Progenitor cell of endocrine pancreas (in vitro differentiated cells): ENCODE measurements at regions not wholly inside any gene's neighbourhood (a gene's known extent, or its start where the extent isn't known, plus 50 kb on each side); places are given as distances from the start of the nearest gene placed in this dataset.

Experiments
- DNase-seq: peaks from one replicate; pipeline ENCODE4 v3.0.0; 2021; ENCODE audit warnings: low spot score; ENCODE audit not compliant: unreplicated experiment
- H3K27ac Mint-ChIP-seq: 2 replicates; pipeline ENCODE4 v1.8.0; 2021; ENCODE audit warnings: mild to moderate bottlenecking, moderate library complexity, mixed read lengths
- H3K27me3 Mint-ChIP-seq: 2 replicates; pipeline ENCODE4 v1.8.0; 2021; ENCODE audit warnings: mixed read lengths
- H3K36me3 Mint-ChIP-seq: 2 replicates; pipeline ENCODE4 v1.8.0; 2022; ENCODE audit warnings: mixed read lengths; ENCODE audit not compliant: insufficient read depth
- H3K4me1 Mint-ChIP-seq: 2 replicates; pipeline ENCODE4 v1.8.0; 2021; ENCODE audit warnings: low read depth, mixed read lengths
- H3K4me3 Mint-ChIP-seq: 2 replicates; pipeline ENCODE4 v1.8.0; 2021; ENCODE audit warnings: low read depth, mild to moderate bottlenecking, moderate library complexity, mixed read lengths
- H3K9me3 Mint-ChIP-seq: 2 replicates; pipeline ENCODE4 v1.8.0; 2021; ENCODE audit warnings: low read depth, mixed read lengths
- CTCF ChIP-seq: fragments of 200-600 bp; sonication (generic); IDR thresholded peaks from one replicate; pipeline ENCODE4 v1.5.0; 2021; ENCODE audit warnings: antibody characterized with exemption, mild to moderate bottlenecking; ENCODE audit not compliant: unreplicated experiment

- Mint-ChIP-seq H3K27me3 (no peaks in the 10 kb centered on the region), H3K4me1 (peaks cover 5% of the 10 kb centered on the region), H3K4me3 (no peak overlapping the region), H3K9me3 (no peaks in the 10 kb centered on the region), H3K27ac (no peak overlapping the region), H3K36me3 (no peaks in the 10 kb centered on the region)
- no peak for TF ChIP-seq CTCF
- no peak for DNase-seq
Observed at GRCh38 chr3:28711293-28711692, 362.7 kb upstream of the AZI2 start.

GRCh38 chr3:28716939-28717338, 368.3 kb upstream of the AZI2 start:
- no peaks in the 10 kb centered on the region for H3K27me3 Mint-ChIP-seq
- no peaks in the 10 kb centered on the region for H3K9me3 Mint-ChIP-seq
- H3K27ac Mint-ChIP-seq = no peak overlapping the region
- H3K4me1 Mint-ChIP-seq = no peaks in the 10 kb centered on the region
- no peak overlapping the region for H3K4me3 Mint-ChIP-seq
- no peak for TF ChIP-seq CTCF
- DNase-seq = no peak
- no peaks in the 10 kb centered on the region for H3K36me3 Mint-ChIP-seq

- Mint-ChIP-seq H3K27me3 (no peaks in the 10 kb centered on the region), H3K9me3 (no peaks in the 10 kb centered on the region), H3K4me1 (no peaks in the 10 kb centered on the region), H3K4me3 (no peak overlapping the region), H3K36me3 (no peaks in the 10 kb centered on the region), H3K27ac (no peak overlapping the region)
- TF ChIP-seq CTCF = no peak
- DNase-seq = no peak
Observed at GRCh38 chr3:28718074-28718849, 369.6 kb upstream of the AZI2 start.

- Mint-ChIP-seq H3K4me3 (no peak overlapping the region), H3K4me1 (no peaks in the 10 kb centered on the region), H3K27me3 (no peaks in the 10 kb centered on the region), H3K36me3 (no peaks in the 10 kb centered on the region), H3K27ac (no peak overlapping the region), H3K9me3 (no peaks in the 10 kb centered on the region)
- DNase-seq = peak; percentile 22
- TF ChIP-seq CTCF = peak; percentile 68
Observed at GRCh38 chr3:28726840-28727239, 378.2 kb upstream of the AZI2 start.

GRCh38 chr3:28727307-28727706, 378.7 kb upstream of the AZI2 start:
- no peak overlapping the region for H3K4me3 Mint-ChIP-seq
- no peak for TF ChIP-seq CTCF
- no peaks in the 10 kb centered on the region for H3K4me1 Mint-ChIP-seq
- no peak for DNase-seq
- no peaks in the 10 kb centered on the region for H3K27me3 Mint-ChIP-seq
- no peaks in the 10 kb centered on the region for H3K36me3 Mint-ChIP-seq
- H3K27ac Mint-ChIP-seq = no peak overlapping the region
- no peaks in the 10 kb centered on the region for H3K9me3 Mint-ChIP-seq
